HG02852 (cell line): ENCODE measurements at regions not wholly inside any gene's neighbourhood (a gene's known extent, or its start where the extent isn't known, plus 50 kb on each side); places are given as distances from the start of the nearest gene placed in this dataset.

Source experiments
- ATAC-seq: cut with Tn5 transposase; IDR thresholded peaks from one replicate; pipeline ENCODE4 v1.9.1; 2021; ENCODE audit warnings: mild to moderate bottlenecking, moderate library complexity; ENCODE audit not compliant: unreplicated experiment

DNA sequence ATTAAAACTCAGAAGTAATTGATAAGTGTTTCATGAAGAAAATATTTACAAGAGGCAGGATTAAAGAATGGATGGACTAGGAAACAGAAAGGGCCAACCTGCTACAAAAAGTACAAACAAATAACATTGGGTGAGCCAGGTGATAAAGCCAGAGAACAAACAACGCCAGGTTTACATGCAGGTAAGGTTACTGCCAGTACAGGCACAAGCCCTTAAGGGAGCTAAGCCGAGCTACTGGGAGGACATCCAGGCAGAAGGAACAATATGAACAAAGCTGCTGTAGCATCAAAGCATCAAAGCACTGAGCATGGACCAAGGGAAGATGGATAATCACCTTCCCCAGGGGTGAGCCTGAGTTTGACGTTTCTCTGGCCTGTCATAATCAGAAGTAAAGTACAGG is 380.7 kb downstream of the SEC16B start:
- no peak for ATAC-seq

DNA sequence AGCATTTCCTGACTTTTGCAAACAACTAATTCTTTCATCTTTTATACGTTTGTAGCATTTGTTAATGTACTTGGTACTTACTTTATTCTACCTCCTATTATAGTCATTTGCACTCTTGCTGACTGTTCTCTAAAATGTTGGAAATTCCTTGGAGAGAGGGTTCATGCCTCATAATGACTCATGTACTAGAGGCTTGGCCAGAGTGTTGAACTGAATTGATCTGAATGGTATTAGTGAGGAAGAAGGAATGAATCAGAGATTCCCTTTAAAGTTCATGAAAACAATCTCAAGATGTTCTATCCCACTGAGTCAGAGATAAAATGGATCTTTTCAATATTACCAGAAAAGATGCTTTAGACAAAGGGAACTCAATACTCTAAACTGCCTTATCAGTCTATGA is 383.4 kb downstream of the SEC16B start:
- ATAC-seq: no peak

GRCh38 chr1:177585302-177586220 is 384.3 kb downstream of the SEC16B start:
- peak; percentile 65 for ATAC-seq

GRCh38 chr1:177573901-177574300 is 396.0 kb downstream of the SEC16B start:
- ATAC-seq: no peak

- ATAC-seq: no peak
Measured at GRCh38 chr1:177571485-177572076, 398.3 kb downstream of the SEC16B start.

- ATAC-seq: no peak
Measured at GRCh38 chr1:177571076-177571475, 398.8 kb downstream of the SEC16B start.

GRCh38 chr1:177569476-177569875 is 398.7 kb downstream of the BRINP2 start:
- no peak for ATAC-seq

DNA sequence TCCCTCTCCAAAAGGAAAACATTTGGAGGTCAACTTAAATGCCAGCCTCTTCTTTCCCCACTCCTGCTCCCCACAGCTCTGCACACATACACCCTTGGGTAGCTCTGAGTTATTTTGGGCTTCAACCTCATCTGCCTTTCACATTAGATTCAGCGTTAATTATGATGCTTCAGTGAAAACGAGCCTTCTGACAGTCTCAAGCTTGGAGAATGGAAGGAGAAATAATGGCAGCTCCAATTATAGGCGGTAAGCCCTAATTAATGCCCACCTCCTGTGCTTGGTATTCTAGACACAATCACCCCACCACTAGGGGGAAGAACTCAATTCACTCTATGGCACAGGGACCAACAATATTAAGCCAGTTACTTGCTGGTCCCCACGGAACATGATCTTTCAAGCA is 397.9 kb downstream of the BRINP2 start:
- no peak for ATAC-seq

DNA sequence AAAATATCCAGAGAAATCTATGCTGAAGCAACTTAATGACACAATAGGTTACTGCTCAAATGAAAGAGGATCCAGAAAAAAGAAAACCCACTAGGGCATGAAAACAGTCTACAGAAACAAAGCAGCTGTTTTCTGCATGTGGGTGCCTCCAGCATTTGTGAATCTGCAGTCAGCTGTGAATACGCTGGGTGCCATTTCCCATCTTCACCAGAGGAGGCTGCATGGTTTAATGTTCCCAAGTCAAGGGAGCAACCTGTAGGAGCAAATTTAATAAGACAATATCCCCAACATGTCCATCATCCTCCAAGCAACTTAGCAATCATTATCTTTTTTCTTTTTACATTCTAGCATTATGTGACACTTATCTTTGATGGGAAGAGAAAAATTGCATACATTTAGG is 396.6 kb downstream of the BRINP2 start:
- no peak for ATAC-seq

DNA sequence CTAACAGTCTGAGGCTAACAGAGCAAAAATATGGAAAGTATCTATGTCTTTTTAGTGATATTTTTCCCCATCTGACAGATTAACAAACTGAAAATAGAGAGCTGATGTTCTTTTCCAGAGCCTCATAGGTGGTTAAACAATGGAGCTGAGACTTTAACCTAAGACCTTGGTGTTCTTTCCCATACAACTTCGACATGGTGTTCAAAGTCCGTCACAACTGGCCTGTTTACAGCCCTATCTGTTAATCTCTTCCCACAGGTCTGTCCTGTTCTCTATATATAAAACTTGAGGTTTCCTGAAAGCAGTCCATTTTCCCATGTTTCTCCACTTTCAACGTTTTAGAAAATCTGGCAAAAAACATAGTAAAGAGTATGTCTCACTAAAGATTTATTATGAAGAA is 395.7 kb downstream of the BRINP2 start:
- no peak for ATAC-seq

GRCh38 chr1:177561436-177561835 is 390.7 kb downstream of the BRINP2 start:
- no peak for ATAC-seq

GRCh38 chr1:177558372-177558771 is 387.6 kb downstream of the BRINP2 start:
- ATAC-seq: no peak

DNA sequence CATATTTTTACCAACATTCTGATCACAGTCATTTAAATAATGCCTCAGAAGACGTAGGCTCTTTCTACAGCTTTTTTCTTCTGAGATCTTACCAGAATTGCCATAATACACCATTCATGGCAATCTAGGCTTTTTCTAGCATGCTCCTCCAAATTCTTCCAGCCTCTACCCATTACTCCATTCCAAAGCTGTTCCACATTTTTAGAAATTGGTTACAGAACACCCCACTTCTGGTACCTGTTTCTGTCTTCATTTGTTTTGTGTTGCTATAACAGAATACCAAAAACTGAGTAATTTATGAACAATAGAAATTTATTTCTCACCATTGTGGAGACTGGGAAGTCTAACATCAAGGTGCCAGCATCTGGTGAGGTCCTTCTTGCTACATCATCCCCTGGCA is 385.4 kb downstream of the BRINP2 start:
- ATAC-seq: no peak

DNA sequence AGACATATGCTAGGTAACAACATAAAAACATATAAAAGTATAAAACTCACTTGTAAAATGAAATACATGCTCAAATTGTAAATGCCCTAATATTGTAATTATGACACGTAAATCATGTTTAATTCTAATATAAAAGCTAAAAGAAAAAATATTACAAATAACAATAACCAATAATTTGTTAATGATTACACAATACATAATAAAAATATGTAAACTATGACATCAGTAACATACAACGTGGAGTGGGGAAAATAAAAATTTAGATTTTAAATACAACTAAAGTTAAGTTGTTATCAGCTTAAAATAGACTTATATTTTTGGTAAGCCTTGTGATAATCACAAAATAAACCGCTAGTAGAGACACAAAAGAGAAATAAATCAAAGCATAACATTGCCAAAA is 376.4 kb downstream of the BRINP2 start:
- no peak for ATAC-seq

- ATAC-seq: no peak
Measured at GRCh38 chr1:177546346-177546745, 375.6 kb downstream of the BRINP2 start.

DNA sequence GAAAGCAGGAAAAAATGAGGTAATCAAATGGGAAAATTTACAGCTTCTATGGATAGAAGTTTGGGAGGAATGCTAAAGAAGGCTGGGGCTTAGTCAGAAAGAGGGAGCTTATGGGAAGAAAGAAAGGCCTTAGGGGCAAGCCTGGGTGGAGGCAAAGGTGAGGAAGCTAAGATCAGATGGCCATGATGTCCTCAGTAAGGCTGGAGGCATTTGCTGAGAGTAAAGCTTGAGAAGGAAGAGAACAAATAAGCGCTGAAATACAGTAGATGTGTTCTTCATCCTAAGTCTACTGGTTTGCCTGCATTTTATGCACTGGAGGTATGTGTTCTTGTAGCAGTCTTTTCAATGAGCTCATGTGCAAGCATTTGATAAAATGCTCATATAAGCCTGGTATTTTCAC is 355.4 kb downstream of the BRINP2 start:
- no peak for ATAC-seq

- ATAC-seq: no peak
Measured at GRCh38 chr1:177525176-177525575, 354.4 kb downstream of the BRINP2 start.

GRCh38 chr1:177517546-177517945 is 346.8 kb downstream of the BRINP2 start:
- ATAC-seq: no peak

- ATAC-seq: no peak
Measured at GRCh38 chr1:177514207-177514606, 343.4 kb downstream of the BRINP2 start.

DNA sequence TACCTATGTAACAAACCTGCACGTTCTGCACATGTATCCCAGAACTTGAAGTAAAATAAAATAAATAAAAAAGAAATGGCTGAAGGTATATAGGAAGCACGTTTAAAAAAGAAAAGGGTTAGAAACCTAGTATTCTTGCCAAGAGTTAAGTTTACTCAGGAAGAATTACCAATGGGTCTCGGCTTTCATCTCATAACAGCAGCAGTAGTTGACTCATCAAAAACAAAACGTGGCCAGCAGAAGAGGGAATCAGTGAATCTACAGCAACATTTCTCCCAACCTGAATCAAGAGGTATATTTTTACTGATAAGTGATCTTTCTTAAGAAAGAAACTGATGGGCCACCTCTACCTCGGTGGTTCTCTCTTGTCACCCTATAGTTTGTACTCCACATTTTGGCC is 340.3 kb downstream of the BRINP2 start:
- ATAC-seq: no peak

DNA sequence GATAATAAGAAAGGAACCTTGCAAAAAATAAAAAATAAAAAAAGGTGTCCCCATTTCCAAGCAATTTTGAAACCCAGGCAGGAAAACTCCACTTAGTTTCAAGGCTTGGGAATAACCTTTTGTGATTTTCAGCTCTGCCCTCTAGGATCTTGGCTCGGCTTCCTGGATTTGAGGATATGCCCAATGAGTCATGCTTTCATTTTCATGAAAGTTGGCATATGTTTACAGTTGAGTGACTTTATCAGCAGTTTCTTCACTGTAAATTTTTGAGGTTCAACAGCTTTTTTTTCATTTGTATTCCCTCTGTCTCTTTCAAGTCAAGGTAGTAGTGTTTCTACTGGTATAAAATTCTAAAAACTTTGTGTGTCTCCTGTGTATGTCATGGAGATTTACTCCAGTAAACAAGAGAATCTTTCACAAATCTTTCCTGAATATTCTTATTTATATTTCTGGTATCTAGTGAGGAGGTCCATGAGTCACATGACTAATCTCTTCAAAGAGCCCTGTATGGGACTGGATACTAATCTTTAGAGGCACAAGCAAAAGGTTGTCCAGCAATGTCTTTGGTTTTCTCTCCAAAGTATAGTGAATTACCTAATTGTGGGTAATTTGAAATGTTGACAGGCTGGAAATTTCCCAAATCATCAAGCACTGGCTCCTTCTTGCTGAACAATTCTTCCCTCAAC is 335.3 kb downstream of the BRINP2 start:
- ATAC-seq: no peak

DNA sequence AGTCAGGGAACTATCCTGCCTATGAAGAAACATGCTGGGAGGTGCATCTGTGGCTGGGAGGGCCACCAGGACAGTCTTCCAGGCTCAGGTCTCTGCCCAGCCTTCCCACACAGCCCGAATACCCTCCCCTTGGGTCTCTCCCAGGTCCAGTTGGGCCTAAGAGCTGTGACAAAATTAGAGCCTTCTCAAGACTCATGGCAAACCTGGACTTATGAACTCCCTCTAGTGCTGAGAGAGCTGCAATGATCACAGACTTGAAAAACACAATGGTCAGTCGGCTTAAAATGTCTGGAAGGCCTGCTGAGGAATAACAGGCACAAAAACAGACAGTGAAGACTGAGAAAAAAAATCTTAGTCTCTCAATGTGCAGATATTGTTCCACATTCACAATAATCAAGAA is 325.1 kb downstream of the BRINP2 start:
- ATAC-seq: no peak
